ENCODE measurements at regions not wholly inside any gene's neighbourhood (a gene's known extent, or its start where the extent isn't known, plus 50 kb on each side); places are given as distances from the start of the nearest gene placed in this dataset.

GRCh38 chr6:71621918-71622519, 264.3 kb upstream of the RIMS1 start:
- no peaks in the 10 kb centered on the region for H3K4me1 ChIP-seq
- H3K36me3 ChIP-seq, result no peaks in the 10 kb centered on the region
- DNase-seq, result no peak
- no peak overlapping the region for H3K27ac ChIP-seq
- H3K27me3 ChIP-seq, result no peaks in the 10 kb centered on the region
- H3K9me3 ChIP-seq, result no peaks in the 10 kb centered on the region
- TF ChIP-seq POLR2A (IDR thresholded peaks at IDR 0.05) (no peak), CTCF (IDR thresholded peaks at IDR 0.05) (no peak)
- no peak overlapping the region for H3K4me3 ChIP-seq
- intact Hi-C loops (cut with DNase I; ENCODE audit: low total_unique reads), result no loop called here

- intact Hi-C loops (cut with DNase I; ENCODE audit: low total_unique reads), result no loop called here
- Histone ChIP-seq H3K4me1 (no peaks in the 10 kb centered on the region), H3K27ac (no peak overlapping the region), H3K4me3 (no peak overlapping the region), H3K9me3 (no peaks in the 10 kb centered on the region), H3K36me3 (no peaks in the 10 kb centered on the region), H3K27me3 (no peaks in the 10 kb centered on the region)
- no peak for DNase-seq
- TF ChIP-seq CTCF (IDR thresholded peaks at IDR 0.05) (no peak), POLR2A (IDR thresholded peaks at IDR 0.05) (no peak)
Observed at GRCh38 chr6:71642120-71642519, 244.2 kb upstream of the RIMS1 start.

GRCh38 chr6:71642793-71643192, 243.6 kb upstream of the RIMS1 start:
- H3K9me3 ChIP-seq, result no peaks in the 10 kb centered on the region
- no peak overlapping the region for H3K27ac ChIP-seq
- TF ChIP-seq CTCF (IDR thresholded peaks at IDR 0.05), result no peak
- no peak for TF ChIP-seq POLR2A (IDR thresholded peaks at IDR 0.05)
- no peak for DNase-seq
- no peaks in the 10 kb centered on the region for H3K36me3 ChIP-seq
- no peaks in the 10 kb centered on the region for H3K27me3 ChIP-seq
- no peaks in the 10 kb centered on the region for H3K4me1 ChIP-seq
- H3K4me3 ChIP-seq, result no peak overlapping the region
- intact Hi-C loops (cut with DNase I; ENCODE audit: low total_unique reads), result no loop called here

GRCh38 chr6:71645299-71645698, 241.1 kb upstream of the RIMS1 start:
- no peak for DNase-seq
- H3K36me3 ChIP-seq, result no peaks in the 10 kb centered on the region
- intact Hi-C loops (cut with DNase I; ENCODE audit: low total_unique reads), result no loop called here
- H3K27ac ChIP-seq, result no peak overlapping the region
- H3K4me3 ChIP-seq, result no peak overlapping the region
- TF ChIP-seq POLR2A (IDR thresholded peaks at IDR 0.05), result no peak
- TF ChIP-seq CTCF (IDR thresholded peaks at IDR 0.05), result no peak
- no peaks in the 10 kb centered on the region for H3K4me1 ChIP-seq
- H3K27me3 ChIP-seq, result no peaks in the 10 kb centered on the region
- H3K9me3 ChIP-seq, result no peaks in the 10 kb centered on the region

- intact Hi-C loops (cut with DNase I; ENCODE audit: low total_unique reads), result no loop called here
- no peak for DNase-seq
Observed at GRCh38 chr6:71649915-71650314, 236.4 kb upstream of the RIMS1 start.

More at GRCh38 chr6:71649915-71650314, 236.4 kb upstream of the RIMS1 start:
- Histone ChIP-seq H3K27ac (no peak overlapping the region), H3K4me3 (no peak overlapping the region), H3K9me3 (no peaks in the 10 kb centered on the region), H3K4me1 (no peaks in the 10 kb centered on the region), H3K36me3 (no peaks in the 10 kb centered on the region), H3K27me3 (no peaks in the 10 kb centered on the region)
- TF ChIP-seq POLR2A (IDR thresholded peaks at IDR 0.05), result no peak
- TF ChIP-seq CTCF (IDR thresholded peaks at IDR 0.05), result no peak

All from uterus (tissue), 3 donors.